Activated naive CD4-positive, alpha-beta T cell treated with anti-CD3 and anti-CD28 coated beads, Interleukin-2, amount 50 U/mL, for 72 hours (primary cell): ENCODE measurements at regions not wholly inside any gene's neighbourhood (a gene's known extent, or its start where the extent isn't known, plus 50 kb on each side); places are given as distances from the start of the nearest gene placed in this dataset.
"Not testable (repeated sequence)": the region's sequence is repeated elsewhere in the genome, so short reads cannot be mapped to it uniquely, and the experiment has no call there.

Source experiments
- ATAC-seq, 2 donors: fragments of 150-1000 bp; cut with Tn5 transposase; 2 replicates each; pipeline ENCODE4 v1.10.0; 2021; ENCODE audit warnings: mild to moderate bottlenecking in 2 of 2, moderate library complexity in 2 of 2
- DNase-seq, 2 donors: peaks; one replicate each; pipeline ENCODE4 v3.0.0; 2021 to 2022; ENCODE audit warnings: low spot score in 2 of 2
- H3K27ac Mint-ChIP-seq, 2 donors: one replicate each; pipeline ENCODE4 v1.8.0; 2022; ENCODE audit warnings: mild to moderate bottlenecking in 2 of 2, mixed read lengths in 2 of 2
- H3K36me3 Mint-ChIP-seq, 2 donors: one replicate each; pipeline ENCODE4 v1.8.0; 2022; ENCODE audit warnings: mixed read lengths in 2 of 2
- H3K9me3 Mint-ChIP-seq, 2 donors: one replicate each; pipeline ENCODE4 v1.8.0; 2022; ENCODE audit warnings: mixed read lengths in 2 of 2

DNA sequence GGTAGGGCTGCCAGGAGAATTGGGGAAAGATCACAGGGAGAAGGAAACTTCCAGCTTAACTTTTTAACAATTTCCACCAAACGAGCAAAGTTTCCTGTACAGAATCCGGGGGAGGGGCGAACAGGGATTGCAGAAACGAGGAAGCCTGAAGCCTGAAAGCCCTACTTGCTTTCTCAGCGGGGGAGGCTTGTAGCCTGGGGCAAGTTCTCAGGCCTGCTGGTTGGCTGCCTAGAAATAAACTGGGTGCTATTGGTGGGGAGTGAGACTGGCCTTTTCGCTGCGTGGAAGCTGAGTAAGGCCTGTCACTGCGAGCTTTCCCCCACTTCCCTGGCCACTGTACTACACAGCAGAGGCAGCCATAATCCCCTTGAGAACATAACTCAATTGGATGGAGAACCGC lies 110.8 kb upstream of the ATP8A1 start:
- H3K36me3 Mint-ChIP-seq: no peaks in the 10 kb centered on the region

DNA sequence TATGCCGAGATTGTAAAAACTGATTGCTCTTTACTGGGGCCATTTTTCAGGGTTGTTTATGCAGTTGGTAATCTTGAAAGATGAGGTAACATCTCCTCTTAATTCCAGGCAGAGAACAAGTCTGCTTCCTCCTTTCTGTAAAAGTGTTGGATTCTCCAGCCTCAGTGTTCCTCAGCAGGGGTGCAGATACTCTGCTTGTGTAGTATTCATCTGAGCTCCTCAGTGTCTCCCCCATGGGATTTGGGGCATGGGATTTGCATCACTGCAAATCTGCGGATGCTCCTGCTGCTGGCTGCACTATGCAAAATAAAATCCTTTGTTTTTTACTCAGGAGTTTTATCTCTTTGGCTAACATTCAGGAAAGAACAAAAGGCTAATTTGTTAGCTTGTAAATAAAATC lies 104.9 kb upstream of the ATP8A1 start:
- Mint-ChIP-seq H3K27ac (no peak overlapping the region), H3K36me3 (no peaks in the 10 kb centered on the region), H3K9me3 (no peaks in the 10 kb centered on the region)
- no peak for DNase-seq
- no peak for ATAC-seq

More for the DNA sequence above, 110.8 kb upstream of the ATP8A1 start:
- ATAC-seq (no peak), DNase-seq (no peak)
- no peak overlapping the region for H3K27ac Mint-ChIP-seq
- H3K9me3 Mint-ChIP-seq: no peaks in the 10 kb centered on the region

DNA sequence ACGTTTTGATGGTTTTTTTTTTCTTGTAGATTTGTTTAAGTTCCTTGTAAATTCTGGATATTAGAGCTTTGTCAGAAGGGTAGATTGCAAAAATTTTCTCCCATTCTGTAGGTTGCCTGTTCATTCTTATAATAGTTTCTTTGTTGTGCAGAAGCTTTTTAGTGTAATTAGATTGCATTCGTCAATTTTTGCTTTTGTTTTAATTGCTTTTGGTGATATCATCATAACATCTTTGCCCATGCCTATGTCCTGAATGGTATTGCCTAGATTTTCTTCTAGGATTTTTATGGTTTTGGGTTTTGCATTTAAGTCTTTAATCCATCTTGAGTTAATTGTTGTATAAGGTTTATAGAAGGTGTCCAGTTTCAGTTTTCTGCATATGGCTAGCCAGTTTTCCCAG lies 98.1 kb upstream of the ATP8A1 start:
- not testable (repeated sequence) for ATAC-seq

DNA sequence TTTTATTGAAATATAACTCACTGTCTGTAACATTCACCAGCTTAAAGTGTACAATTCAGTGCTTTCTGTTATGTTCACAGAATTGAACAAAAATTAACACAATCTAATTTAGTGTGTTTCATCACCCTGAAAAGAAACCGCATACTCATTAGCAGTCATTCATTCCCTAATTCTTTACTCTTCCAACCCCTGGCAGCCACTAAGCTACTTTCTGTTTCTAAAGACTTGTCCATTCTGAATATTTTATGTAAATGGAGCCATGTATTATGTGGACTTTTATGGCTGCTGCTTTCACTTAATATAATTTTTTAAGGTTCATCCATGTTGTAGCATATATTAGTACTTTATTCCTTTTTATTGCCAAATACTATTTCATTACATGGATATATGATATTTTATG lies 94.7 kb upstream of the ATP8A1 start:
- peaks cover 0 to 9% of the 10 kb centered on the region in 2 donors for H3K9me3 Mint-ChIP-seq
- DNase-seq (no peak), ATAC-seq (no peak)
- H3K27ac Mint-ChIP-seq: no peak overlapping the region
- no peaks in the 10 kb centered on the region for H3K36me3 Mint-ChIP-seq

More for the DNA sequence above, 98.1 kb upstream of the ATP8A1 start:
- DNase-seq, H3K27ac Mint-ChIP-seq, H3K9me3 Mint-ChIP-seq, H3K36me3 Mint-ChIP-seq: not testable (repeated sequence)

DNA sequence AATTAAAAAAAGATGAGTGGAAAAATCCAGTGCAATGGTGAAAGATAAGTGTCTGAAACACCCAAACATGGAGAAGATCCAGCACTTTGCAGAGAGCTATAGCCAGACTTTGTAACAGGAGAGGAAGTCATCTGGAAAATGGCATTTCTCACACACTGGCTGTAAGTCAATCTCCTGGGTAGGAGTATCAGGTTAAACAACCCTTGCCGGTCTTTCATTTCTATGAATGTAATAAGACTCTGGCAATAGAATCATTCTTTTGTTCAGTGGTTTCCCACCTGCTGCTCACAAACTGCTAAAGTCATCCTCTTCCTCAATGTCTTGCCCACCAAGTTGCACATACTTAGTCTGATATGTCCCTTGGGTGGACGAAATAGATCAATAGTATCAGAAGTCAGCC lies 94.0 kb upstream of the ATP8A1 start:
- Mint-ChIP-seq H3K9me3 (peaks cover 0 to 12% of the 10 kb centered on the region in 2 donors), H3K36me3 (no peaks in the 10 kb centered on the region), H3K27ac (no peak overlapping the region)
- ATAC-seq (no peak), DNase-seq (no peak)

DNA sequence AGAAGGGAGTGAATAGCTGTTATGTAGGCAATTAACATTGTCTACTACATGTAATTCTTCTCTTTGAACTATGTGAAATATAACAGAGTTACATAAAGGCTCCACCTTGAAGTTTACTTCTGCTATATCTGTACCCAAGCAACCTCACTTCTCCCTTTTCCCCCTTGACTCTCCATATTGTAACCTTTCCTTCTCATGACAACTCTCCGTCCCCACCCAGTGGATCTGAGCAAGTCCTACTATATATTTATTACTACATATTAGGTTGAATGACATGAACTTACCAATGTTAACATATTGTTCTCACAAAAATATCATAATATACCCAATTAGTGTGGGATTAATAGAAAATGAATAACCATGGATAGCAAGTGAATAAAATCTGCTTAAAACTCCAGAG lies 93.2 kb upstream of the ATP8A1 start:
- Mint-ChIP-seq H3K9me3 (peaks cover 4 to 17% of the 10 kb centered on the region in 2 donors), H3K27ac (no peak overlapping the region), H3K36me3 (peaks cover 0 to 7% of the 10 kb centered on the region in 2 donors)
- ATAC-seq (peak in 1 of 2 donors; percentile 47), DNase-seq (no peak)

DNA sequence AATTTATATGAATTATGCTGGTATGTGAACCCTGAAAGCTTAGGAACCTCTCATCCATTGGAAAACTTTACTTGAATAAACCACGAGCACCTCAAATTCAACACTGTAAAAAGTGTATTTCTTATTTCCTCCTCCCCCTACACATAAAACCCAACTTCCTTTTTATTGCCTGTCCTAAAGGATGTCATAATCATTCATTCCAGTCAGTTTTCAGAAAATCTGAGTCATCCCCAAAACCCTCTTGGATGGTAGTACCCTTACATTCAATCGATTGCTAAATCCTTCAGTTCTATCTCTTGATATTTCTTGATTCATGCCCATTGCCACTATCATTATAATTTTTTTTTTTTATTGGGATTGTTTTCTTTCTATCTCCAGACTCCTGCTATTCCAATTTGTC lies 91.1 kb upstream of the ATP8A1 start:
- H3K36me3 Mint-ChIP-seq: peaks cover 0 to 7% of the 10 kb centered on the region in 2 donors
- peaks cover 4 to 17% of the 10 kb centered on the region in 2 donors for H3K9me3 Mint-ChIP-seq
- no peak overlapping the region for H3K27ac Mint-ChIP-seq
- DNase-seq (no peak), ATAC-seq (no peak)

DNA sequence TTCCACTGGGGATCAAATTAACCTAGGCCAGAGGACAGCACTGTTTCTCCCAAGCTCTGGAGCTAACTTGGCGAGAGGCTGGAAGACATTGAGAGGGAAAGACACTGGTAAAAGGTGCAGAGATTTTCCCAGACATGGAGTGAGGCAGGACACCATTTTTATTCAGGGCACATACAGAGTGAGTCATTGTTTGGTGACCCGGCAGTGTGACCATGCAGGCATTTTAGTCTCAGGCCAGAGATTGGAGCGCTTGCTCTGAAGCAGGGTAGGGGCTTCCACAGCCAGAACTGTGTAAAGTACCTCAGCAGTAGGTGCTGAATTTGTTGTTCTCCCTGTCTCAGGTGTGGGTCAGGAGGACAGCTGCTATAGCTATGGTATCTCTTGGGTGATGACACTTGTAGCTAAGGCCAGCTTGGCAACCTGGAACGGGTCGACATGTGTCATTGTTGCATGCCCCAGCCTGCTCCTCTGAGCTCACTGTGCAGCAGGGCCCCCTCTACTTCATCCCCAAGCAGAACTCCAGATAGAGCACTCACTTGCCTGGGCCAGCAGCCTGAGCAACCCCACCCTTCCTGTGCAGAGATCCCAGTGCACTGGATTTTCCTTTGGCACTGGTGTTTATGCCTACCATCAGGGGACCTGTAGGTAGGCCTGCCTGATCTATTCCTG lies 79.8 kb upstream of the ATP8A1 start:
- ATAC-seq (no peak), DNase-seq (no peak)
- H3K36me3 Mint-ChIP-seq: peaks cover 0 to 10% of the 10 kb centered on the region in 2 donors
- peaks cover 5% of the 10 kb centered on the region in 2 donors for H3K9me3 Mint-ChIP-seq
- H3K27ac Mint-ChIP-seq: no peak overlapping the region

DNA sequence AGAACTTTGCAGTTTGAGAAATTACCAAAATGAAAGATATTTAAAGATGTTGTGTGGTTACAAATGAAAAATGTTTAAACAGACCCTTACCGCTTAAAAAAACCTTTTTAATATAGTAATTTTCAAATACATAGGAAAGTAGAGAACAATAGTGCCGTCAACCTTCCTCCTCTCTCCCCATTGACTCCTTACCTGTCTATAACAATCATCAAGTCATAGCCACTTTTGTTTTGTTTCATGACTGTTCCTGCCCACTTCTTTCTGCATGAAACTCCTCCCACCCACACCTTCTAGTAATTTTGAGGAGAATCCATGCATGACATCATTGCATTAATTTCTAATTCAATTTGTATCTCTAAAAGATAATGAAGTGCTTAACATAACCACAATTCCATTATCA lies 76.5 kb upstream of the ATP8A1 start:
- H3K27ac Mint-ChIP-seq: no peak overlapping the region
- DNase-seq: no peak
- ATAC-seq: peak in 1 of 2 donors; percentile 46
- peaks cover 8 to 12% of the 10 kb centered on the region in 2 donors for H3K9me3 Mint-ChIP-seq
- H3K36me3 Mint-ChIP-seq: peaks cover 9 to 11% of the 10 kb centered on the region in 2 donors

DNA sequence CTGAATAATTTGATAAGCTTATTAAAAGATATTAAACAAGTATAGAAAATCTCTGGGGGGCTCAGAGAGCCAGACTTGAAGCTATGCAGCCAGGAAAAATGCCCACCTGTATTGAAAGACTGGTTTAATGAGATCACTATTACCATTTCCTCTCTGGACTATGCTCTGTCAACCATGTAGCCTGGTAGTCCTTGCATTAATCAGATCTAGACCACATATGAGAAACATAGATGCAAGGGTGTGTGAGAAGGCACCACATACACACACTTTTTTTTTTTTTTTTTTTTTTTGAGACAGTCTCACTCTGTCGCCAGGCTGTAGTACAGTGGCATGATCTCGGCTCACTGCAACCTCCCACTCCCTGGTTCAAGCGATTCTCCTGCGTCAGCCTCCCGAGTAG lies 75.9 kb upstream of the ATP8A1 start:
- DNase-seq (no peak), ATAC-seq (peak; percentile 41 to 72)
- Mint-ChIP-seq H3K36me3 (peaks cover 8 to 11% of the 10 kb centered on the region in 2 donors), H3K27ac (no peak overlapping the region), H3K9me3 (peaks cover 8 to 12% of the 10 kb centered on the region in 2 donors)

DNA sequence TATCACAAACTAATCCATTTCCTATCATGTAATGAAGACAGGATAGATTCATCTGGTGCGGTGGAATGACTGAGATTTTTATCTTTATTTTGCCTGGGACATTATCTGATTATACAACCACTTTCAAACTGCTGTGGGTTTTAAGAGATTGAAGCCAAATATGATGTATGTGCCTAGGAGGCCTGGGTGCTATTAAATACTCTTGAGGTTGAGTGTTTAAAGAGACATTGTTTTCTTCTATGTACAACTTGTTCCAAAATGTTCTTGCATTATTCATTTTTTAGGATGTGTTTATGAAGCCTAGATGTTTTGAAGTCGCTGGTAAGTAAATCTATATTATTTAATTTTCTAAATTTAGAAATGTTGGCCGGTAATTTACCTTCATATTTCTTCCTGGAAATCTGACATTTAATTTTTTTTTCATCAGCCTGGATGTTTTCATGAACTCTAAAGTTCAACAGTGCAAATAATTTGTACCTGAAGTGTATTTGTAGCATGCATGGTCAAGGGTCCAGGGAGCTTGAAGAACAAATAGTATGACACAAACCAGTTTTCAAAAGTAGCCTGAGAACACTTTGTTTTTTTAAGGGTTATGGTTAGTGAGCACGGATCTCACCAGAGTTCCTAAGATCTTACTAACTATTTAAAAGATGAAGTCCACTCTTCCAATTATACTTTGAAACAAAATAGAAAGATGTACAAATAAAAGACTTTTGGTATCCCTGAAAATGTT lies 72.8 kb upstream of the ATP8A1 start:
- H3K27ac Mint-ChIP-seq: no peak overlapping the region
- DNase-seq (no peak), ATAC-seq (no peak)
- peaks cover 8 to 11% of the 10 kb centered on the region in 2 donors for H3K36me3 Mint-ChIP-seq
- H3K9me3 Mint-ChIP-seq: peaks cover 8 to 12% of the 10 kb centered on the region in 2 donors

DNA sequence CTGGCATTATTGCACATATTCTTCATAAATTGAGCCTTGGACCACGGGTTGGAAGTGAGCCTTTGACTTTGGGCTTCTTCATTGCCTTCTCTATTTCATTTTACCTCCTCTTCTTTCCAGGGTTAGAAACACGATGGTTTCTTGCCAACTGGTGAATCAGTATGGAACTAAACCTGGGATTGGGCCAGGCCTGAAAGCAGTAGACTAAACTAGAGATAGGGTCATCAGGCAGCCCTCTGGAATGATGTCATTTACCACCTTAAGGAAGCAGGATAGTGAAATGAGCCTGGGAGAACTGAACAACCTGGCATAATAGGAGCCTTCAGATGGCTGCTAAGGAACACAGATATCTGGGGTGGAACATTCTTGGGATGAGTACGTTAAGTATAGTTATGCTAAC lies 67.5 kb upstream of the ATP8A1 start:
- DNase-seq (no peak), ATAC-seq (no peak)
- H3K36me3 Mint-ChIP-seq: peaks cover 8 to 9% of the 10 kb centered on the region in 2 donors
- no peak overlapping the region for H3K27ac Mint-ChIP-seq
- peaks cover 6 to 15% of the 10 kb centered on the region in 2 donors for H3K9me3 Mint-ChIP-seq

DNA sequence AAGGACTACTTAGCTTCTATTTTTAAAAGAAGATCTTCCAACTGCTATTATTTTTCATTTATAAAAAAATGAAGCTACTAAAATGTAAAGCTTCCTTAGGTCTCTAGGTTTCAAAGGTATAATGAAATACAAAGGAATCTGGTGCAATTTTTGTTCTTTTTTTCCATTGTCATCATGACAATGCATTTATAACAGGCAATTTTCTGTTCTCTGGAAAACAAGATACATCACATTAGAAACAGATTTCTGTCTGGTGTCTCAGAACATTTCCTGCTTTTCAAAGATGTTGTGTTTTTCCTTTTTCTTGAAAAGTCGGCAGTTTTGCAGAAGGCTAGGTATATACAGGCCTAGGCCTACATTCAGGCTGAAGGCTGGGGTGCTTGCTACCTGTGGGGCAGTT lies 63.6 kb upstream of the ATP8A1 start:
- no peak for DNase-seq
- no peak for ATAC-seq
- Mint-ChIP-seq H3K36me3 (no peaks in the 10 kb centered on the region), H3K27ac (no peak overlapping the region), H3K9me3 (peaks cover 4 to 5% of the 10 kb centered on the region in 2 donors)

DNA sequence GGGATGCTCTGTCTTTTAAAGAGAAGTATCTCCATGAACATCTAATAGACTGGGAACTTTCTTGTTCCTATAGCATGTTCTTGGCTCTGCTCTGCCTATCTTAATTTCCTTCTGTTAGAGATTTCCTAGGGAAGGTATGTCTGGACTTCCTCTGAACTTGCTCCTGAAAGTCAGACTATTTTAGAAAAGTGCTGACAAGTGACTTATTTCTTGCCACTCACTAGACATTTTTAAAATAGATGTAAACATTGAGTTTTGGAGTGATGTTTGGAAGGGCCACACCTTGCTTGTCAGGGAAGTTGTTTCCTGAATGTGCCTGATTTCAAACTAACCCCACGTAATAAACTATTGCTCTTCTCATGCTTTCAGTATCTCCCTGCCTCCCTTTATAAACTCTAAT lies 62.4 kb upstream of the ATP8A1 start:
- ATAC-seq (no peak), DNase-seq (no peak)
- Mint-ChIP-seq H3K9me3 (peaks cover 4 to 5% of the 10 kb centered on the region in 2 donors), H3K36me3 (no peaks in the 10 kb centered on the region), H3K27ac (no peak overlapping the region)

DNA sequence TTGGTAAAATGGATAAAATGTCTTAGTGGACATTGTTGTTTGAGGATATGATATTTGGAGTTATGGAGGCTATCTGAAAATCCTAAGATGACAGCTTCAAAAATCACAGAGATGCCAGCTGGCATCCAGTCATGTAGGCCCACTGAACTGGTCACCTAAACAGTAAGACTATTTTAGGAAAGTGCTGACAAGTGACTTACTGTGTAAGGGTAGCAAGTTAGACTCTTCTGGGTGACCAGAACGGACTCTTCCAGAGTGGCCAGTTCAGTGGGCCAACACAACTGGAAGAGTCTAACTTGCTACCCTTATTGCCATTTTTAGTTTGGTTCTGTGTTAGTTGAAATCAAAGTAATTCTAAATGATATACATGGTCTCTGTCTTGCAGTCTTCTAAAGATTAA lies 61.4 kb upstream of the ATP8A1 start:
- Mint-ChIP-seq H3K36me3 (no peaks in the 10 kb centered on the region), H3K27ac (no peak overlapping the region), H3K9me3 (peaks cover 3 to 4% of the 10 kb centered on the region in 2 donors)
- ATAC-seq (no peak), DNase-seq (no peak)

DNA sequence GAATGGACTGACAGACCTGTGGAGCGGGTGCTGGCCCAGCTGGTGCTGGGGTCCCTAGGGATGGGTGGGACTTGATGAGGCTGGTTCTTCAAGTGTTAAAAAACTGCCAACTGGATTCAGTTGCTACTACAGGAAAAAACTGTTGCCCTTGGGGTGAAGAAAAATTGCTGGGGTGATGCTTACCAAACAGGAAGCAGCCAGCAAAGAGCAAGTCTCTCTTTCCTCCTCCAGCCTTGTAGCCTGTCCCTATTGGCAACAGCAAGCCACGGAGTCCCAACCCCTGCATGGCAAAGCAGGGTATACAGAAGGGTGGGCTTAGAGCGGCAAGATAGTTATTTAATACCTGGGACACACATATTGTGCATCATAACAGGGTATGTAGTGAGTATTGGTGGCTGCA lies 60.1 kb upstream of the ATP8A1 start:
- Mint-ChIP-seq H3K9me3 (peaks cover 0 to 4% of the 10 kb centered on the region in 2 donors), H3K36me3 (no peaks in the 10 kb centered on the region), H3K27ac (peak overlapping the region in 1 of 2 donors; percentile 68)
- no peak for DNase-seq
- no peak for ATAC-seq

DNA sequence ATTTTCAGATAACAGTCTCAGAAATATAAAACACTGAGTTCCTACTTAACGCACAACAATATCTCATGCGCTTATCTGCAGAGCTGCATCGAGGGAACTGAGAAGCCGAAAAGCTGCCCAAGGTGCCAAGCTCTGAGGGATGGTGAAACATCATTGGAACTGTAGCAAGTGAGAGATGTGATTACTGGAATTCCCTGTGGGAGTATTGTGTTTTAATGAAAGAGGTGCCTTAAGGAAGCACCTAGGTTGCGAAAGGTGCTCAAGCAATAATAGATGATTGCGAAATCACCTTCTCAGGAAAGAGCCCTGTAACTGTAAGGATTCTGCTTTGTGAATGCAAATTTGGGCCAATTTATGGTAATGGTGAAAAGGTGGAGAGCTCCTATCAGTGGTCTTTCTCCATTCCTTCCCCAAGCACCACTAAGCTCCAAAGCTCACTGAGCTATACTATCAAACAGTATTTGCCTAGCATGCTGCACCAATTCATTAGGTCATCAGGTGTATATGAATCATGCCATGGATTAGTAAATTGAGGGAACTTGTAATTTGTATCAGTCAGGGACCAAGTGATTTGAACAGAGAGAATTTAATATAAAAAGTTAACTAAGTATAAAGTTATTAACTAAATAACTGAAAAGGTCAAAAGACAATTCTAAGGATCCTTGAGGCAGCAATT lies 59.0 kb upstream of the ATP8A1 start:
- DNase-seq (no peak), ATAC-seq (no peak)
- peaks cover 0 to 4% of the 10 kb centered on the region in 2 donors for H3K9me3 Mint-ChIP-seq
- H3K36me3 Mint-ChIP-seq: no peaks in the 10 kb centered on the region
- peak overlapping the region in 1 of 2 donors; percentile 36 for H3K27ac Mint-ChIP-seq
